ENCODE measurements at regions not wholly inside any gene's neighbourhood (a gene's known extent, or its start where the extent isn't known, plus 50 kb on each side); places are given as distances from the start of the nearest gene placed in this dataset.

- Histone ChIP-seq H3K4me1 (no peaks in the 10 kb centered on the region), H3K4me3 (no peak overlapping the region), H3K9me3 (no peaks in the 10 kb centered on the region), H3K27ac (no peak overlapping the region), H3K36me3 (no peaks in the 10 kb centered on the region), H3K27me3 (peaks cover 0 to 11% (median 0%) of the 10 kb centered on the region in 7 donors)
- TF ChIP-seq CTCF (IDR thresholded peaks at IDR 0.05) = no peak
- ATAC-seq (no peak), DNase-seq (no peak)
- 68 to 71% methylated on average over 12 of the region's 12 CpGs for WGBS, 2 donors
- intact Hi-C loops (cut with DNase I) = no loop called here
Observed at GRCh38 chr7:156487811-156488533, 152.6 kb upstream of the RNF32 start.

GRCh38 chr7:156480671-156481070 is 159.9 kb upstream of the RNF32 start:
- H3K27ac ChIP-seq = no peak overlapping the region
- H3K36me3 ChIP-seq = no peaks in the 10 kb centered on the region
- ATAC-seq = no peak
- intact Hi-C loops (cut with DNase I) = no loop called here
- DNase-seq = no peak
- no peak overlapping the region for H3K4me3 ChIP-seq
- H3K9me3 ChIP-seq = no peaks in the 10 kb centered on the region
- H3K27me3 ChIP-seq = peaks cover 0 to 24% (median 7%) of the 10 kb centered on the region in 7 donors
- H3K4me1 ChIP-seq = no peaks in the 10 kb centered on the region
- TF ChIP-seq CTCF (IDR thresholded peaks at IDR 0.05) = no peak
- 72 to 75% methylated on average over 12 of the region's 12 CpGs for WGBS, 2 donors

GRCh38 chr7:156479596-156479995 is 161.0 kb upstream of the RNF32 start:
- Histone ChIP-seq H3K4me1 (no peaks in the 10 kb centered on the region), H3K36me3 (no peaks in the 10 kb centered on the region), H3K27ac (no peak overlapping the region), H3K9me3 (no peaks in the 10 kb centered on the region), H3K4me3 (no peak overlapping the region), H3K27me3 (peaks cover 0 to 35% (median 13%) of the 10 kb centered on the region in 7 donors)
- intact Hi-C loops (cut with DNase I) = loop anchor here in 2 of 10 donors (5.0 to 10.0 kb wide), 2 partner anchors 665 to 677 kb away; partner anchors contain the start of gene SHH (in 1 of the 2)
- 53 to 56% methylated on average over 2 of the region's 2 CpGs for WGBS, 2 donors
- no peak for TF ChIP-seq CTCF (IDR thresholded peaks at IDR 0.05)
- no peak for DNase-seq
- ATAC-seq = no peak

- Histone ChIP-seq H3K4me1 (no peaks in the 10 kb centered on the region), H3K27me3 (peaks cover 0 to 44% (median 15%) of the 10 kb centered on the region in 7 donors), H3K27ac (no peak overlapping the region), H3K9me3 (no peaks in the 10 kb centered on the region), H3K36me3 (no peaks in the 10 kb centered on the region), H3K4me3 (no peak overlapping the region)
- 69 to 74% methylated on average over 11 of the region's 11 CpGs for WGBS, 2 donors
- no peak for DNase-seq
- TF ChIP-seq CTCF (IDR thresholded peaks at IDR 0.05) = no peak
- intact Hi-C loops (cut with DNase I) = loop anchor here in 2 of 10 donors (5.0 to 10.0 kb wide), 2 partner anchors 664 to 676 kb away; partner anchors contain the start of gene SHH (in 1 of the 2)
- no peak for ATAC-seq
Observed at GRCh38 chr7:156478486-156478885, 162.1 kb upstream of the RNF32 start.

Data from heart right ventricle (tissue), 16 donors.